SK-N-SH treated with all-trans-retinoic acid at 6 μM for 48 hours (cell line): ENCODE measurements at regions not wholly inside any gene's neighbourhood (a gene's known extent, or its start where the extent isn't known, plus 50 kb on each side); places are given as distances from the start of the nearest gene placed in this dataset.

Experiments
- CSDC2 ChIP-seq: fragments of 250-450 bp; sonication (Bioruptor Pico); IDR thresholded peaks from 2 replicates; pipeline ENCODE4 v1.5.0; 2020; ENCODE audit warnings: mild to moderate bottlenecking, moderate library complexity
- ESRRG ChIP-seq: fragments of 250-450 bp; sonication (Bioruptor Pico); IDR thresholded peaks from 2 replicates; pipeline ENCODE4 v1.6.1; 2021; ENCODE audit warnings: mild to moderate bottlenecking
- ISL1 ChIP-seq: fragments of 250-450 bp; sonication (Bioruptor Pico); IDR thresholded peaks from 2 replicates; pipeline ENCODE4 v2.1.2; 2022; ENCODE audit warnings: mild to moderate bottlenecking, moderate library complexity
- RARB ChIP-seq: fragments of 250-450 bp; sonication (Bioruptor Pico); IDR thresholded peaks from 2 replicates; pipeline ENCODE4 v1.8.0; 2021; ENCODE audit warnings: mild to moderate bottlenecking, moderate library complexity
- ZC3H10 ChIP-seq: fragments of 250-450 bp; sonication (Bioruptor Pico); IDR thresholded peaks from 2 replicates; pipeline ENCODE4 v1.5.1; 2021; ENCODE audit warnings: mild to moderate bottlenecking, moderate library complexity
- ZNF70 ChIP-seq: fragments of 450-650 bp; formaldehyde crosslinking; IDR thresholded peaks from 2 replicates; pipeline ENCODE4 v1.5.0; 2020; ENCODE audit warnings: mild to moderate bottlenecking, moderate library complexity
- TF ChIP-seq, protein P1 (sequence below): fragments of 250-450 bp; sonication (Bioruptor Pico); IDR thresholded peaks from 2 replicates; pipeline ENCODE4 v1.5.1; 2020; ENCODE audit warnings: low read depth, mild to moderate bottlenecking, moderate library complexity

DNA sequence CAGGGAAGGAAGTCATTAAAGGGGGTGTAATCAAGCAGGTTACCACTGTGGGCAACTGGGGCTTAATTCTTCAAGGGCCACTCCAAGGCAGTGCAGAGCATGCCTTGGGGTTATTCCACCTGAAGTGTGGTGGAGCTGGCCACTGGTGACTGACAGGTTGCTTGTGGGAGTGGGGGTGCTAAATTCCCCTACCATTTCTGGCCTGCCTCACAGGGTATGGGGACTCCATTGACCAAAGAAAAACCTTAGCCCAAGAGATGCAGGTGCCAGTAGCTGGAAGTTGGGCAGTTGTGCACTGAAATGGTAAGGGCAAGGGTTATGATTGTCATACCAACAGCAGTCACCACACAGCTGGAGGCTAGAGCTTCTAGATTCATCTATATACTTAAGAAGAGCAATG lies 93.4 kb downstream of the ZNF621 start:
- no peak for TF ChIP-seq ISL1 (CRISPR knock-in tag)
- TF ChIP-seq ESRRG (CRISPR knock-in tag): no peak
- no peak for TF ChIP-seq ZC3H10 (CRISPR knock-in tag)
- TF ChIP-seq CSDC2 (CRISPR knock-in tag): no peak
- no peak for TF ChIP-seq RARB (CRISPR knock-in tag)
- TF ChIP-seq, protein P1, sequence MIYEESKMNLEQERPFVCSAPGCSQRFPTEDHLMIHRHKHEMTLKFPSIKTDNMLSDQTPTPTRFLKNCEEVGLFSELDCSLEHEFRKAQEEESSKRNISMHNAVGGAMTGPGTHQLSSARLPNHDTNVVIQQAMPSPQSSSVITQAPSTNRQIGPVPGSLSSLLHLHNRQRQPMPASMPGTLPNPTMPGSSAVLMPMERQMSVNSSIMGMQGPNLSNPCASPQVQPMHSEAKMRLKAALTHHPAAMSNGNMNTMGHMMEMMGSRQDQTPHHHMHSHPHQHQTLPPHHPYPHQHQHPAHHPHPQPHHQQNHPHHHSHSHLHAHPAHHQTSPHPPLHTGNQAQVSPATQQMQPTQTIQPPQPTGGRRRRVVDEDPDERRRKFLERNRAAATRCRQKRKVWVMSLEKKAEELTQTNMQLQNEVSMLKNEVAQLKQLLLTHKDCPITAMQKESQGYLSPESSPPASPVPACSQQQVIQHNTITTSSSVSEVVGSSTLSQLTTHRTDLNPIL (CRISPR knock-in tag): no peak
- TF ChIP-seq ZNF70 (CRISPR knock-in tag): no peak
